K562 (cell line): ENCODE measurements at regions not wholly inside any gene's neighbourhood (a gene's known extent, or its start where the extent isn't known, plus 50 kb on each side); places are given as distances from the start of the nearest gene placed in this dataset.

Experiments used
- FOXK2 ChIP-seq, 2 experiments: fragments of 450-650 bp; IDR thresholded peaks in 1 of 2; conservative IDR thresholded peaks in 1 of 2; 2 replicates each; pipeline ENCODE4 v1.6.1; 2016; ENCODE audit warnings: low read depth in 2 of 2, mild to moderate bottlenecking in 1 of 2
- POLR2AphosphoS2 ChIP-seq: IDR thresholded peaks from 2 replicates; pipeline ENCODE4 v1.6.1; 2012; ENCODE audit warnings: low read length, improper control_type of control experiment
- POLR2G ChIP-seq: fragments of 200-400 bp; formaldehyde crosslinking; IDR thresholded peaks from 2 replicates; pipeline ENCODE4 v1.6.1; 2017; ENCODE audit warnings: low read depth, mild to moderate bottlenecking, antibody characterized with exemption, low read length, moderate library complexity
- SREBF1 ChIP-seq: fragments of 150-350 bp; IDR thresholded peaks from 2 replicates; pipeline ENCODE4 v1.6.1; 2014; ENCODE audit warnings: antibody characterized with exemption, low read depth, low read length, borderline replicate concordance
- ZNF274 ChIP-seq: IDR thresholded peaks from 2 replicates; pipeline ENCODE4 v1.6.1; 2011; ENCODE audit warnings: low read depth, mild to moderate bottlenecking, low read length, moderate library complexity, borderline replicate concordance
- TF ChIP-seq, protein P1 (sequence below): sonication (generic); formaldehyde crosslinking; IDR thresholded peaks from 2 replicates; pipeline ENCODE4 v1.8.1; 2022; ENCODE audit warnings: missing genetic modification reagents
- TF ChIP-seq, protein P2 (sequence below), 2 experiments: fragments of 450-650 bp in 1 of 2; sonication (generic) in 1 of 2; formaldehyde crosslinking in 1 of 2; IDR thresholded peaks in 1 of 2; conservative IDR thresholded peaks in 1 of 2; 2 replicates each; pipeline versions ENCODE4 v1.6.1 to v1.8.1; 2016 to 2023; ENCODE audit warnings: mild to moderate bottlenecking in 2 of 2, moderate library complexity in 2 of 2, inconsistent platforms in 1 of 2, missing genetic modification reagents in 1 of 2
- TF ChIP-seq, protein P3 (sequence below): sonication (generic); formaldehyde crosslinking; IDR thresholded peaks from 2 replicates; pipeline ENCODE4 v1.9.0; 2022; ENCODE audit warnings: mild to moderate bottlenecking, missing genetic modification reagents

DNA sequence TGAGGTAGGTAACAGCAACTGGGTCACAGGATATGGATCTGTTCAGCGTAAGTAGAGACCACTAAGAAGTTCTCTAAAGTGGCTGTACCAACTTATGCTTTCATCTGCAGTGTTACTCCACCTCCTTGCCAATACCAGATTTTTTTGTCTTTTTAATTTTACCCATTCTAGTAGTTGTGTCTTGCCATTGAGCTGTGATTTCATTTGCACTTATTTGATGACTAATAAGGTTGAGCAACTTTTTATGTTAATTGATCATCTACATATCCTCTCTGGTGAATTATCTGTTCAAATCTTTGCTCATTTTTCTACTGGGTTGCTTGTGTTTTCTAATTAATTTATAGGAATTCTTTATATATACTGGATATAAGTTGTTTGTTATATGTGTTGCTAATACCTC is 82.9 kb downstream of the OGFRL1 start:
- TF ChIP-seq SREBF1 (no peak), POLR2G (no peak), FOXK2 (conservative IDR thresholded peaks at IDR 0.05 in 1 of 2, IDR thresholded peaks at IDR 0.05 in 1 of 2; ENCODE audit: low read depth in 2 of 2) (no peak), POLR2AphosphoS2 (no peak), ZNF274 (no peak)
- TF ChIP-seq, protein P1, sequence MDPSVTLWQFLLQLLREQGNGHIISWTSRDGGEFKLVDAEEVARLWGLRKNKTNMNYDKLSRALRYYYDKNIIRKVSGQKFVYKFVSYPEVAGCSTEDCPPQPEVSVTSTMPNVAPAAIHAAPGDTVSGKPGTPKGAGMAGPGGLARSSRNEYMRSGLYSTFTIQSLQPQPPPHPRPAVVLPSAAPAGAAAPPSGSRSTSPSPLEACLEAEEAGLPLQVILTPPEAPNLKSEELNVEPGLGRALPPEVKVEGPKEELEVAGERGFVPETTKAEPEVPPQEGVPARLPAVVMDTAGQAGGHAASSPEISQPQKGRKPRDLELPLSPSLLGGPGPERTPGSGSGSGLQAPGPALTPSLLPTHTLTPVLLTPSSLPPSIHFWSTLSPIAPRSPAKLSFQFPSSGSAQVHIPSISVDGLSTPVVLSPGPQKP (CRISPR knock-in tag) = no peak
- TF ChIP-seq, protein P2, sequence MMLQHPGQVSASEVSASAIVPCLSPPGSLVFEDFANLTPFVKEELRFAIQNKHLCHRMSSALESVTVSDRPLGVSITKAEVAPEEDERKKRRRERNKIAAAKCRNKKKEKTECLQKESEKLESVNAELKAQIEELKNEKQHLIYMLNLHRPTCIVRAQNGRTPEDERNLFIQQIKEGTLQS (IDR thresholded peaks at IDR 0.05) = no peak
- TF ChIP-seq, protein P2 (CRISPR knock-in tag; conservative IDR thresholded peaks at IDR 0.05) = no peak
- TF ChIP-seq, protein P3, sequence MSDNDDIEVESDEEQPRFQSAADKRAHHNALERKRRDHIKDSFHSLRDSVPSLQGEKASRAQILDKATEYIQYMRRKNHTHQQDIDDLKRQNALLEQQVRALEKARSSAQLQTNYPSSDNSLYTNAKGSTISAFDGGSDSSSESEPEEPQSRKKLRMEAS (CRISPR knock-in tag) = no peak
